ENCODE measurements at regions not wholly inside any gene's neighbourhood (a gene's known extent, or its start where the extent isn't known, plus 50 kb on each side); places are given as distances from the start of the nearest gene placed in this dataset.

GRCh38 chr9:107118863-107119624 lies 164.0 kb upstream of the RAD23B start:
- no peak for DNase-seq (ENCODE audit: low spot score)

DNA sequence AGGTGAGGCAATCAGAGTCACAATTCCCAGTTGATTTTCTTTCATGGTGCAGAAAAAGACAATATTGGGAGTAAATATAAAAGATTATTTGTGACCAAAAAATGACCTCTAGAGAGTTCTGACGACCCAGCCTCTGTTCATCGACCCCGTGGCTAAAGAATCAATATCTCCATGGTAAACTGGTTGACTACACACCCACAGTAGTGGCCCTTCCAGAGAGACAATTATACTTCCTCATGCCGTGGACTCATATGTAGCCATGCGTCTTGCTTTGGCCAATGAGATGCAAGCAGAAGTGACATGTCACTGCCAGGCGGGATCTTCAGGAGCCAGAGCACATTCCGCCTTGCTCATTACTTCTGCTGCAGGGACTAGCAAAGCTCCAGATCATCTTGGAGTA lies 163.3 kb upstream of the RAD23B start:
- no peak for DNase-seq (ENCODE audit: low spot score)

GRCh38 chr9:107123389-107123788 lies 159.7 kb upstream of the RAD23B start:
- DNase-seq (ENCODE audit: low spot score), result no peak

GRCh38 chr9:107127608-107128007 lies 155.5 kb upstream of the RAD23B start:
- no peak for DNase-seq (ENCODE audit: low spot score)

DNA sequence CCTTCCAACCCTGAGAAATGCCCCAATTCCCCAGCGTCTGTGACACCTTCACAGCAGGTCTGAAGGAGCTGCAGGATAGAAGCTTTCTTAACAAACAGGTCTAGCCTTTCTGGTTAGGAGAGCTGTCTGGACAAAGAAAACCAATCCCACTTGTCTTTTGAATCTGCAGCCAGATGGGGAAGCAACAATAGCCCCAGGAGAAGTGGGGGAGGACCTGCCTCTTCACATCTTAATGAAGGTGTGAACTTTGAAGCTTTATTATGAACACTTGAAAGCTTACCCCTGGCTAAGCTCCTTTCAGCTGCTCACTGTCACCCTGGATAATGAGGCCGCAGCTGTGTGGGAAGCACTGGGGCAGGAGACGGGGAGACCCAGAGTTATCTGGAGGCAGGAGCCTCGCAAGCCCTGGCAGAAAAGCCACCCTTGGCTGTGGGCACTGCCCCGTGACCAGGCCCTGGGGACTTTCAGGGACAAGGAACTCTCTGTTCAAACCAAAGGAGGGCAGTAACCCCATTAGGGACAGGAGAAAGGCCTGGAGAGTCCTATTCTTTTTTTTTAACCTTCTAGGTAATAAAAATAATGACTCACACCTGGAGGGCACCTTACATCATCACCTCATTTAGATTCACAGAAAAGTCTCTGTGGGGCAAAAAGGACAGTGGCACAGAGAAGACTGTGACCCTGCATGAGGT lies 151.8 kb upstream of the RAD23B start:
- no peak for DNase-seq (ENCODE audit: low spot score)

DNA sequence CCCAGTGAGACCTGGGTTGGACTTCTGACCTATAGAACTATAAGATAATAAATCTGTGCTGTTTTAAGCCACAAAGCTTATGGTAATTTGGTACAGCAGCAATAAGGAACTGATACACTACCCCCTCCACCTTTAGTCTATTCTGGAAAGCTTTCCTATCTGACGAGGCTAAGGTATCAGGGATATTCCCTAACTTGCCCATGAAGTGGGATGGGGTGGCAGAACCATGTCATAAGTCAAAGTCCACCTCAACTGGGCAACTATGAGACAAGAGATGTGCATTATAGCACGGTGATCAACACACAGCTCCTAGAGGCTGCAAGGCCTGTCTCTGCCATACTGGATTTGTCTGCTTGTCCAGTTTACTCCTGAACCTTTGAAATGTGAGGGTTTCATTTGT lies 146.8 kb upstream of the RAD23B start:
- no peak for DNase-seq (ENCODE audit: low spot score)

DNA sequence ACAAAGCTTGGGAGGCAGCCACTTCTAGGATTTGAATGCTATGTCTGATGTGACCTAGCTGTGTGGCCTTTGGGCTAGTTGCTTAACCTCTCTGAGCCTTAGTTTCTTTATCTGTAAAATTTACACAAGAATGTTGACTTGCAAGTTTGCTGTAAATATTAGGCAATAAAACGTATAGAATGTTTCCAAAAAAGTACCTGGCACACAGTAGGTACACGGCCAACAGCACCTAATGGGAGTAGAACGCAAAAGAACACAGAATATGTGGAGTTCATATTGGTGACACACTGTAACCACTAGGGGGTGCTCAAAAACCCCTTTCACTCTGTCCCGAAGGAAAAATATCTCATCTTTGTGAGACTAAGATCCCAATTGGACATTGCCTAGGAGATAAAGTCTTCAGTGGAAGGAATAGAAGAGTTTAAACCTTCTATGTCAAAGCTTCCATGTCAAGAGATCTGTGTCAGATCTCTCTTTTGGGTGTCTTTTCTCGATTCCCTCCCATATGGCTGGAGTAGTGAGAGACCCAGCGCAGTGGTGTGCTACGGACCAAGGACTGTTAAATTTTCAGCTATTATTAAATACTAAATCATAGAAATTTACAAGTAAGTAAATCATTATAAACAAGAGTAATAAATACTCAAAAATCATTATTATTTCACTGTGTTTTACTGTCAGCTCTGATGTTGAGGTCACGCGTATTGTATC lies 145.4 kb upstream of the RAD23B start:
- peak; percentile 22 for DNase-seq (ENCODE audit: low spot score)

GRCh38 chr9:107138261-107138992 lies 144.7 kb upstream of the RAD23B start:
- no peak for DNase-seq (ENCODE audit: low spot score)

DNA sequence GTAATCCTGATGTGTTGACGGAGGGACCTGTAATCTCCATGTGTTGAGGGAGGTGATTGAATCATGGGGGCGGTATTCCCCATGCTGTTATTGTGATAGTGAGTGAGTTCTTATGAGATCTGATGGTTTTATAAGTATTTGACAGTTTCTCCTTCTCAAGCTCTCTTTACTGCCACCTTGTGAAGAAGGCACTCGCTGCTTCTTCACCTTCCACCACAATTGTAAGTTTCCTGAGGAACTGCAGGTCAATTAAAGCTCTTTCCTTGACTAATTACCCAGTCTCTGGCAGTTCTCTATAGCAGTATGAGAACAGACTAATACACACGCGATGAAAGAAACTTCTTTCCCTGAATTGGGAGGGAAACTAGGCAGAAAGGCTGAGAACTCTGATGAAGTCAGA lies 141.1 kb upstream of the RAD23B start:
- no peak for DNase-seq (ENCODE audit: low spot score)

GRCh38 chr9:107142430-107142829 lies 140.6 kb upstream of the RAD23B start:
- no peak for DNase-seq (ENCODE audit: low spot score)

DNA sequence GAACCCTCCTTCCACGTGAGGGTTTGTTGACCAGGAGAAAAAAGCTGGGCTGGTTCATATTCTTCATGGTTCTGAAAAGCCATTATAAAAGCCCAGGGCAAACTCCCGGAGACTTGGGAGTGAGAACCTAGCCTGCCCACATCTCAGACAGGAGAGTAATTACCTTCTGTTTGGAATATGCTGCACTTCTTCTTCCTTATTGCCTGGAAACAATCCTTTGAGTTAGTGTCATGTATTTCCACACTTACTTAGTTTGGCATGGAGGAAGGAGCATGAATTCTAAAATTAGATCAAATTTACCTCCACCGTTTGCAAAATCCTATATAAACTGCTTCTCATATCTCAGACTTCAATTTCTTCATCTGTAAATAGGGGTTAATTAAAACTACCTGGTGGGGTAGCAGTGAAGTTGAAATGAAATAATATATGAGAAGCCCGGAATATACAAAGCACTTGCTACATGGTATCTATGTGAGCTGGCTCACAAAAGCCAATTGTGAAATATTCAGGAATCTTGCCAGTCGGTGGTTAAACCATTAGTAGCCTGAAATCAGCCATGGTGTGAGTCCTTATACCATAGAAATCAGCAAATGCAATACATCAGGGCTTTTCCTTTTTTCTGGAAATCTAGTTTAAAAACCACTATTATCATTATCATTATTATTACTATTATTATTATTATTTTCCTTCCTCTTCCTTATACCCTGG lies 140.0 kb upstream of the RAD23B start:
- no peak for DNase-seq (ENCODE audit: low spot score)

DNA sequence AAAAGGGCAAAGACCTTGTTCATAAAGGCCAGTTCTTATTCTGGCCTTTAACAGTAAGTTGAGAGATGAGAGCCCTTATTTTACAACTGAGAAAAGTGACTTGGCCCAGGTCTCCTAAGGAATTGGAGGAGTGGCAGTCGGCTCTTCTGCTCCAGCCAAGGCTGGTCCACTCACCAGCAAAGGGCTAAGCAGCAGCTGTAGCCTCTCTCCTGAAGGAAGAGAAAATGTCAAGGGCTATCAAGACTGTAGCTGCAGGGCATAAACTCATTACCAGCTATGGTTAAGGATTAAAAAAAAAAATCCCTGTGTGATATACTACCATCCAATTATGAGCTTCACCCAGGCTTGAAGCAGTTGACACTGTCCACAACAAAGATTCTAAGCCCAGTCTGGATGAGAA lies 138.6 kb upstream of the RAD23B start:
- DNase-seq (ENCODE audit: low spot score), result no peak

DNA sequence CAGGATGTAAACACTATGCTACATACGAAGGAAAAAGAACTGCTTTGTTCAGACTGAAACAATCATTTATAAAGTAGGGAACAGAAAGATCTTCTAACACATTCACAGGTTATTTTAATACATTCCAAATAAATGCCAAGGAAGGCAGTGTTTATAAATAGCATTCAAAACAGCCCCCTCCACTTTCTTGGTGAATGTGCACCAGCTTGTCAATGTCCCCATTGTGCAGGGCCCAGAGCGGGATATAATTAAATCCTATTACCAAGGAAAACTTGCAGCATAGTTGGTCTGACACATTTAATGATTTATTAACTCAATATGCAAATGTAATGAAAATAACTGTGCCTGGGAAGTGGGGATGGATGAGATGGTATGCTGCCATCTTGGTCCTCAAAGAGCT lies 135.9 kb upstream of the RAD23B start:
- no peak for DNase-seq (ENCODE audit: low spot score)

DNA sequence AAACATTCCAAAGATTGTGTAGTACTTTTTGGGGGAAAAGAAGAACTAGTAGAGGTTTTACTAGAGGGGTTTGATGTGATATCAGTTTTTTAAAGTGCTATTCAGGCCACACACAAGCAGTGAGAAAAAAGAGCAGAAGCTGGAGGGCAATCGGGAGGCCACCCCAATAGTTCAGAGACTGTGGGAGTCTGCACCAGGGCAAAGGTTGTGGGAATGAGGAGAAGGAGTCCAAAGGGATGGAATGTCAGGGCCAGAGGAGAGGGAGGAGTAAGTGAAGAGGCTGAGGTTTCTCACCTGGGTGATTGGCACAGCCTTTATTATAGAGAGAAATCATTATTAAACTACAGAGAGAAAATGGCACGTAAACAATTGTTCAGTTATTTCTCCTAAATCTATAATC lies 134.9 kb upstream of the RAD23B start:
- no peak for DNase-seq (ENCODE audit: low spot score)

- no peak for DNase-seq (ENCODE audit: low spot score)
Observed at GRCh38 chr9:107149756-107150155, 133.3 kb upstream of the RAD23B start.

DNA sequence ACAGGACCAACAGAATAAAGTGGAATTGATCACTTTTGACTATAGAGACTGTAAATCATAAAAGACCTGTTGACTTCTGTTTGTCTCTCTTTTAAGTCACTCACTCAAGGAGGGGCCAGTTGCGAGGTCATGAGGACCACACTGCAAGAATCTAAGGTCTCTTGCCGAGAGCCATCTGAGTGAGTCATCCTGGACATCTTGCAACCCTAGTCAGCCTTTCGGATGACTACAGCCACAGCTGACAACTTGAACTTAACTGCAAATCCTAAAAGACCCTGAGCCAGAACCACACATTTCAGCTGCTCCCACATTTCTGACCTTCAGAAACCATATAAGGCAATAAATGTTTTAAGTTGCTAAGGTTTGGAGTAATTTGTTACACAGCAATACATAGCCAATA lies 129.7 kb upstream of the RAD23B start:
- no peak for DNase-seq (ENCODE audit: low spot score)

DNA sequence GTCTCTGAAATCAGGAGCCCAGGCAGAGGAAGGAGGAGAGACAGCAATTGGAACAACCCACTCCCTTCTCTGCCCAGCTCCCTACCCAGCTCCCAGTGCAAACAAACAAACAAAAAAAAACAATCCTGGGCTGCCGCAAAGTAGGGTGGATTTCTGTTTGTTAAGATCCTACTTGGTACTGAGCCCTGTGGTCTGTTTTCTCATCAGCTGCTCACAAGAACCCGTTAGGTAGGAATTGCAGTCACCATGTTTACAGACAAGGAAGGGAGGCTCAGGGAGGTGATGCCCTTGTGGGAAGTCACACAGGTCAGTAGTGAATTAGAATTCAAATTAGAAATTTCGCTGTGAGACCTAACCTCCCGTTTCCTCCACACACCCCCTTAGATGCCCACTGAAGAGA lies 128.8 kb upstream of the RAD23B start:
- DNase-seq (ENCODE audit: low spot score), result no peak

DNA sequence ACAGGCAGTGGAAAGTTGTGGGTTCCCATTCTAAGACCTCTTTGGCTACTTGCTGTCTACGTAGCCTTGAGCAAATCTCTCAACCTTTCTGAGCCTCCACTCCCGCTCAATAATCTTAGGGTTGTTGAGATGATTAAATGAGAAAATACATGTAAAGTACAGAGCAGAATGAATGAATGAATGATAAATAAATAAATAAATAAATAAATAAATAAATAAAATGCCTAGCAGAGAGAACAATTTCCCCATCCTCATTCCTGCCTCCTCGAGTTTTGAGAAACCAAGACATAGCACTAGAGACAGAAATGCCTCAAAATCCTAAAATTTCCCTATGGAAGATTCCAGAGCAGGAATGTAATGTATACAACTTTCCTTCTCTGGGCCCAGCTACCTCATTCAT lies 128.3 kb upstream of the RAD23B start:
- no peak for DNase-seq (ENCODE audit: low spot score)

DNA sequence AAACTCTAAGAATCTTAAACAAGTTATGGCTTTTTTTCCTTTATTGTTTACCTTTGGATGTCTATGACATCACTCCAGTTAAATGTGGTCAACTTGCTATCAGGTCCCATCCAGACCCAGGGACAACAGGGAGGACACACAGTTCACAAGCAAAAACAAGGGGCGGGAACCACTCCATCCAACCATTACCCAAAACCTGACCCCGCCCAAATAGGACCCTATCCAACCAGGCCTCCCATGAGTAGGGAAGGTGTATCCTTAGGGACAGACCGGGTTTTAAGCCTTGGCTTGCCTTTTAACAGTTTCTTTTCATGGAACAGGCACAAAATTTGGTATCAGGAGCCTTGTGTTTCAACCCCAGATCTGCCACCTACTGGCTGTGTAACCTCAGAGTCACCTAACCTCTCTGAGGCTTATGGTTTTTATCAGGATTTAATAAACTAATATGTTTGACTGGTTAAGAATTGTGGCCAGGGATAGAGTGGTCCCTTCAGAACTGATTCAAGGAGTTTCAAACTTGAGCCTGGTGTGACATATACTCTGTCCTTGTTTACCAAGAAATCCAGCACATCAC lies 127.7 kb upstream of the RAD23B start:
- no peak for DNase-seq (ENCODE audit: low spot score)

DNA sequence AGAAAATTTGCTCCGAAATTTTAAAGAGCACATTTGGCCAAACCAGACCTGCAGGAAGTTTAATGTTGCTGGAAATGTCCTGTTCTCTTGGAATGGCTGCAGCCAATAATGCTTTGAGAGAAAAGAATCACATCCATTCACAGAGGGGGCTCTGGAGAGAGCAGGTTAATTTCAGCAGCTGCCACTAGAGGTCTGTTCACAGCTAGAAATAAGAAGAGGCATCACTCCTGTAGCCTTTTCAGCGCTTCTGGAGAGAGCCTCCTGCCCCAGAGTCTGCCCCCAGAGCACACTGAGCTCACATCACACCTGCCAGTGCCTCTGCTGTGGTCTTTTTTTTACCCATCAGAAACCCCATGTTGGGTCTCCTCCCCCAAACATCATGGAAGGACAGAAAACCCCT lies 124.8 kb upstream of the RAD23B start:
- peak; percentile 56 for DNase-seq (ENCODE audit: low spot score)

GRCh38 chr9:107161338-107161737 lies 121.7 kb upstream of the RAD23B start:
- DNase-seq (ENCODE audit: low spot score), result peak; percentile 63
